Kidney epithelial cell (primary cell): ENCODE measurements at regions not wholly inside any gene's neighbourhood (a gene's known extent, or its start where the extent isn't known, plus 50 kb on each side); places are given as distances from the start of the nearest gene placed in this dataset.

Source experiments
- DNase-seq: peaks from one replicate; pipeline ENCODE4 v3.0.0-alpha.2; 2010; ENCODE audit warnings: low read depth
- H3K27me3 ChIP-seq: 2 replicates; pipeline ENCODE4 v1.6.0; 2011; ENCODE audit warnings: low read length; ENCODE audit not compliant: control insufficient read depth, insufficient read depth
- H3K36me3 ChIP-seq: 2 replicates; pipeline ENCODE4 v1.5.1; 2011; ENCODE audit warnings: low read length; ENCODE audit not compliant: control insufficient read depth, insufficient read depth
- H3K4me3 ChIP-seq: 2 replicates; pipeline ENCODE4 v1.5.1; 2011; ENCODE audit warnings: low read depth, mild to moderate bottlenecking, control low read depth, low read length
- TF ChIP-seq, protein P1 (sequence below): IDR thresholded peaks from 2 replicates; pipeline ENCODE4 v1.5.1; 2011; ENCODE audit warnings: mild to moderate bottlenecking, moderate library complexity, low read length, control low read depth, inconsistent platforms; ENCODE audit not compliant: insufficient read depth, poor library complexity, severe bottlenecking

DNA sequence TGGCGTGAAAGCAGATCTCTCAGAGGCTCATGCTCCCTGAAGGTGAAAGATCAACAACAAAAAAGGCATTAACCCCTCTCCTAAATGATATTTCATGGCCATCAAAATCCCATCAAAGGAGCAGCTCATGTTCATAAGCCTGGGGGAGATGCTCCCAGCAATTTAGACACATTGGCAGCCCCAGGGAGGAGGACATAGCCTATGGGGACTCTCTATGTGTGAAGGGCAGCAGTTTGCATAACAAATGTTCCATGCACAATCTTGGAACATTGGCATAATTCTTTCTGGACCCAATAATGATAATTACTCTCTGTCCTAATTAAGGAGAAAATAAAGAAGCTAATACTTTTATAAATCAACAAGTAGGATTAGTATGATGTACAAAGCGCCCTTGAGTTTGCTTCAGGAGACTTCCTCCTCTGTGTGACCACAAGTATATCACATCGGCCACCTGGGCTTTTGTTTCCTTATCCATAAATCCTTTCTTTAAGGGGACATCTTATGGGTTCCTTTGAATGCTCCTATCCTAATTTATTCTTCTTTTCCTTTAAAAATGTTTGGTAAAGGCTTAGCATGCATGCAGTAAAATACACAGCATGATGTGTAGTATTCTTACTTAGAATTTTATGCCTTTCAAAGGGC lies 161.9 kb upstream of the PLEKHG7 start:
- TF ChIP-seq, protein P1, sequence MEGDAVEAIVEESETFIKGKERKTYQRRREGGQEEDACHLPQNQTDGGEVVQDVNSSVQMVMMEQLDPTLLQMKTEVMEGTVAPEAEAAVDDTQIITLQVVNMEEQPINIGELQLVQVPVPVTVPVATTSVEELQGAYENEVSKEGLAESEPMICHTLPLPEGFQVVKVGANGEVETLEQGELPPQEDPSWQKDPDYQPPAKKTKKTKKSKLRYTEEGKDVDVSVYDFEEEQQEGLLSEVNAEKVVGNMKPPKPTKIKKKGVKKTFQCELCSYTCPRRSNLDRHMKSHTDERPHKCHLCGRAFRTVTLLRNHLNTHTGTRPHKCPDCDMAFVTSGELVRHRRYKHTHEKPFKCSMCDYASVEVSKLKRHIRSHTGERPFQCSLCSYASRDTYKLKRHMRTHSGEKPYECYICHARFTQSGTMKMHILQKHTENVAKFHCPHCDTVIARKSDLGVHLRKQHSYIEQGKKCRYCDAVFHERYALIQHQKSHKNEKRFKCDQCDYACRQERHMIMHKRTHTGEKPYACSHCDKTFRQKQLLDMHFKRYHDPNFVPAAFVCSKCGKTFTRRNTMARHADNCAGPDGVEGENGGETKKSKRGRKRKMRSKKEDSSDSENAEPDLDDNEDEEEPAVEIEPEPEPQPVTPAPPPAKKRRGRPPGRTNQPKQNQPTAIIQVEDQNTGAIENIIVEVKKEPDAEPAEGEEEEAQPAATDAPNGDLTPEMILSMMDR = no peak
- DNase-seq = no peak
- Histone ChIP-seq H3K4me3 (no peak overlapping the region), H3K27me3 (no peaks in the 10 kb centered on the region), H3K36me3 (no peaks in the 10 kb centered on the region)

DNA sequence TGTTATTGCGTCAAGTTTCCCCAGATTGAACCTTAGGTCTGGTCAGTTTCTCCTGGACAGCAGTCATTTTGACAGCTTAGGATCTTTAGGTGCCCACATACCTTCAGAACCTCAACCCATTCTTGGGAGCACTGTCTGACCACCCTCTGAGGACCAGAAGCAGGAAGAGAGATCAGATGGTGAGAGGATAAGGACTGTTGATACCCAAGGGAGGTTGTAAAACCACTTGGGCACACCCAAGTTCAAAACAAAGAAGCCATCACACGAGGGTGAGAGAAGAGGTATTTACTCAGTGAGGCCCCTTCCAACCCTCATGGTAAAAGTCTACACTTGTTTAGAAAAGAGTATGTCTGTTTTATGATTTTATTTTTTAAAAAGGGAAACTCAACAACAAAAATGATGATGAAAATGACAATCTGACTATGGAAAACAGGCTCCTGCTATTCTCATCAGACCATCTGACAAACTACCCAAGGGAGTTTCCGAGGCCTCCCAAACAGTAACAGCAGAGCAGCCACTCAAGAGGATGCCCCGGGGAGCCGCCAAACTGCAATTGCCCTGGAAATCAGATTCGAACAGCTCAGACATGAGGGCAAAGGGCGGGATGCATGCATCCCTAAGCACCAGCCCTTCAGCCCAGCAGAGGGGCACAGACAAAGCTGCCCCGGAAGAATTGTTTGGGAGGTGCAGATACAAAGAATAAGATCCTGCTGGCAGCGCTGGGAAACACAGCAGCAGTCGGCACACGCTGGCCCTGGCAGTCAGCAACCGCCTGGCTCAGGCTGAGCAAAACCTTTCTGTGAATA lies 162.6 kb upstream of the PLEKHG7 start:
- H3K27me3 ChIP-seq = no peaks in the 10 kb centered on the region
- no peak for DNase-seq
- TF ChIP-seq, protein P1 = no peak

DNA sequence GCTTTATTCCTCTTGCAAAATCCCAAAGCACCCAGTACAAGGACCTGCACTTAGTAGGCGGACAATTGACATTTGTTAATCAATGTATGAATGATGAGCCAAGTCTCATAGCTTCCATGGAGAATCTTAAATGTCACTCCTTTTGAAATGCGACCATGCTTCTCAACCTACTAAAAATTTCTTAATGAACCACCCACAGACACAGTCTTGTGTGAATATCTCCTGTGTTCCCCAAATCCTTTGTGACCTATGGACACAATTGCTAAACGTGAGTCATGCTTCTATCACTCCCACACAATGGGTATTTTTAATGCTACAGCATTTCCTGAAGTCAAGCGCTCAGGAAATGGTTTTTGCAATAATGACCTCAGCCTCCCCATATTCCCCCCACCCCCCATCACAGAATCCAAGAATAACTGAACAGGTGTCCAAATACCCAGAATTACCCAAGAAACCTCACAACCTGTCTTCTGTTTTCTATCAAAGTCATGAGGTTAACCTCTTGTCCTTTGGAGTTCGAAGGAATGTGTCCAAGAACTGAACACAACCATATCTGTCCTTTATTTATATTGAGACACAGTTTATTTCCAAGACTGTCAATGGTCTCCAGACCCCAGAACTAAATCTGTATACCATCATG lies 163.6 kb upstream of the PLEKHG7 start:
- Histone ChIP-seq H3K4me3 (no peak overlapping the region), H3K27me3 (no peaks in the 10 kb centered on the region), H3K36me3 (no peaks in the 10 kb centered on the region)
- TF ChIP-seq, protein P1 = no peak
- peak; percentile 79 for DNase-seq

More for the DNA sequence above, 162.6 kb upstream of the PLEKHG7 start:
- Histone ChIP-seq H3K36me3 (no peaks in the 10 kb centered on the region), H3K4me3 (no peak overlapping the region)

DNA sequence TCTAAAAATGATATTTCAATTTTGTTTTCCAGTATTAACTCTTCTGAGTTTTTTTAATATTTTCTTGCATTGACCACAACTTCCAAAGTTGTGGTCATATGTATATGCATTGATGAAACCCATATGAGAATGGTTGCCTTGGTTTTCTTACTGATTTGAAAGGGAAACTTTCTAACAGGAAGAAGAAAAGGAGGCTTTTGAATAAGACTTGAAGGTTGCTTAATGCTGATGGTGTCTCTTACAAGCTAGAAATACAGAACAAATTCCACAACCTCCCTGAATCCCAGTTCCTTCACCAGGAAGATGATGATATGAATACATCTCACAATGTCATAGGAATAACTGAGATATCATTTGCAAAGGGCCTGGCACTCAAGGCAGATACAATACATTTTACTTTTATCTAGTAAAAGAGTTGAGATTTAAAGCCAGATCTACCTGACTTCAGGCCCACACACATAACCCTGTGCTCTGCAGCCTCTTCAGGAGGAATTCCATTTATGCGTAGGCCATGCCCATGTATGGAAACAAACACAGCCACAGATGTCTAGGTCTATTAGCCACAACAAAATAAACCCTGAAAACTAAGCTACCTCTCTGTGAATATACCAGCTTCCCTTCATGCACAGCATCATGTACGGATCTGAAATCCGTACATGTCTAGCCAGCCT lies 165.4 kb upstream of the PLEKHG7 start:
- no peak for DNase-seq
- H3K27me3 ChIP-seq = no peaks in the 10 kb centered on the region
- no peak overlapping the region for H3K4me3 ChIP-seq
- TF ChIP-seq, protein P1 = no peak
- H3K36me3 ChIP-seq = no peaks in the 10 kb centered on the region

DNA sequence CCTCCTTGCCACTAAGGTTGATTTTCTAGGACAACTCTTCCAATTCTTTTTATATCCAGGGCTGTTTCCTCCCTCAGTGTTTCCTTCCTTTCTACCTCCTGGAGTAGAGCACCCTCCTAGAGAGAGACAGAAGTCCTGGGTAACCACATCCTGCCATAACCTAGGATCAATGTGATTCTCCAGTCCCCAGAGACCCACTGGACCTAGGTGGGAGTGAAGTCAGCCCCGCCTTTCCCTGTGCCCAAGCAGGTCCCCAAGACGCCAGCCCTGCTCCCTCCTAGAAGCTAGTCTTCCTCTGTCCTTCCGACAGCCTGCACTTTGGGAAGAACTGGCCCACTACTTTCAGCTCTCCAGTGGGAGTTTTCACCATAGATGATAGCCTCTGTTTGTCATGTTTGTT lies 166.8 kb upstream of the PLEKHG7 start:
- no peak for DNase-seq
- TF ChIP-seq, protein P1 = no peak
- Histone ChIP-seq H3K36me3 (no peaks in the 10 kb centered on the region), H3K4me3 (no peak overlapping the region), H3K27me3 (no peaks in the 10 kb centered on the region)
